GM18499 (cell line): ENCODE measurements at regions not wholly inside any gene's neighbourhood (a gene's known extent, or its start where the extent isn't known, plus 50 kb on each side); places are given as distances from the start of the nearest gene placed in this dataset.

Experiments used
- ATAC-seq: cut with Tn5 transposase; IDR thresholded peaks from one replicate; pipeline ENCODE4 v1.9.1; 2021; ENCODE audit warnings: moderate number of reproducible peaks; ENCODE audit not compliant: insufficient read depth, unreplicated experiment

GRCh38 chr18:77804382-77804781, 554.7 kb downstream of the GALR1 start:
- no peak for ATAC-seq

GRCh38 chr18:77807650-77808049, 558.0 kb downstream of the GALR1 start:
- no peak for ATAC-seq

GRCh38 chr18:77811503-77811902, 561.9 kb downstream of the GALR1 start:
- ATAC-seq, result no peak

- no peak for ATAC-seq
These were observed 566.2 kb downstream of the GALR1 start for GRCh38 chr18:77815666-77816338.

- ATAC-seq, result no peak
These were observed 568.7 kb downstream of the GALR1 start for GRCh38 chr18:77818328-77818727.

- ATAC-seq, result no peak
These were observed 570.8 kb downstream of the GALR1 start for GRCh38 chr18:77820472-77820871.

GRCh38 chr18:77821892-77822291, 572.2 kb downstream of the GALR1 start:
- ATAC-seq, result no peak

GRCh38 chr18:77822632-77823031, 573.0 kb downstream of the GALR1 start:
- ATAC-seq, result no peak

GRCh38 chr18:77833807-77834206, 584.2 kb downstream of the GALR1 start:
- ATAC-seq, result no peak

GRCh38 chr18:77851802-77852201, 602.2 kb downstream of the GALR1 start:
- no peak for ATAC-seq

- ATAC-seq, result no peak
These were observed 604.2 kb downstream of the GALR1 start for GRCh38 chr18:77853859-77854258.

- no peak for ATAC-seq
These were observed 608.3 kb downstream of the GALR1 start for GRCh38 chr18:77857678-77858655.

GRCh38 chr18:77859634-77860033, 610.0 kb downstream of the GALR1 start:
- ATAC-seq, result no peak

- no peak for ATAC-seq
These were observed 612.6 kb downstream of the GALR1 start for GRCh38 chr18:77862066-77862757.

GRCh38 chr18:77865853-77866252, 616.2 kb downstream of the GALR1 start:
- ATAC-seq, result no peak

GRCh38 chr18:77866351-77866750, 616.7 kb downstream of the GALR1 start:
- ATAC-seq, result no peak

- no peak for ATAC-seq
These were observed 620.6 kb downstream of the GALR1 start for GRCh38 chr18:77870199-77870598.

GRCh38 chr18:77870894-77871293, 621.2 kb downstream of the GALR1 start:
- no peak for ATAC-seq

- no peak for ATAC-seq
These were observed 622.5 kb downstream of the GALR1 start for GRCh38 chr18:77872166-77872565.

- no peak for ATAC-seq
These were observed 626.7 kb downstream of the GALR1 start for GRCh38 chr18:77876319-77876865.

GRCh38 chr18:77879829-77880228, 630.2 kb downstream of the GALR1 start:
- ATAC-seq, result no peak
